ENCODE measurements at regions not wholly inside any gene's neighbourhood (a gene's known extent, or its start where the extent isn't known, plus 50 kb on each side); places are given as distances from the start of the nearest gene placed in this dataset.

DNA sequence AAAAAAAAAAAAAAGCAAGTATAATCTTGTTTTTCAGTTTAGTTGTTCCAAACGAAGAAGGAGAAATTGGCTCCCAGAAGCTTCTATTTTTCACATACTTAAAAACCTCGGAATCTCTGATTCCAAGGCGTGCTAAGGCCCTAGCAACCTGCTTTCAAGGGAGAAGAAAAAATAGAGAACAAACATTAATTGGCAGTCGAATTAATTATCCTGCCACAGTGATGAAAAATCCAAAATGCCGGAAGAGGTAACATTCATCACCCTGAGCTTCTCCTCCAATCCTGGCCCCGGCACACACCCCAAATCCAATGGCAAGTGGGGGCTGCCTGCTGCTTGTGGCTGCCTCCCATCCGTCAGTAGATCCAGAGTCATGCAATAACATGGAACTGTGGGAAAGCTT, 250.2 kb upstream of the CHAC2 start:
- no peak overlapping the region for H3K4me3 ChIP-seq (ENCODE audit: low read depth, low read length)
- no peak for TF ChIP-seq CTCF (IDR thresholded peaks at IDR 0.05; ENCODE audit: low read depth, low read length)

DNA sequence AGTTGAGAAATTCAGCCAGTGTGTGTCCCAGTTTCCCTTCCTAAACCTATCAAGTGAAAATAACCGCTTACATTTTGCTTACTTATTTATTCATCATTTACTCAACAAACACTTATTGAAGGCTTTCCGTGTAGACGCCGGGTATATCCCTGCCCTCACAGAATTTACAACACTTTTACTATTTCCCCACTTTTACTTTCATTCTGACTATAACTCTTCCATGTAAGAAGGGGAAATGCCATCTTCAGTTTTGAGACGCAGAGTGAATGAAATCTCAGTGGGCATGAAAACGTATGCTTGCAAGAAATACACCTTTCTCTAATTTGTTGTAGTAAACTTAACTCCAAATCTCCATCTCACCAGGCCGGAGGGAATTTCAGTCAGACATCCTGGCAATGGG, 251.0 kb upstream of the CHAC2 start:
- no peak overlapping the region for H3K4me3 ChIP-seq (ENCODE audit: low read depth, low read length)
- no peak for TF ChIP-seq CTCF (IDR thresholded peaks at IDR 0.05; ENCODE audit: low read depth, low read length)

- H3K4me3 ChIP-seq (ENCODE audit: low read depth, low read length) = no peak overlapping the region
- no peak for TF ChIP-seq CTCF (IDR thresholded peaks at IDR 0.05; ENCODE audit: low read depth, low read length)
Observed at GRCh38 chr2:53515435-53516332, 251.9 kb upstream of the CHAC2 start.

DNA sequence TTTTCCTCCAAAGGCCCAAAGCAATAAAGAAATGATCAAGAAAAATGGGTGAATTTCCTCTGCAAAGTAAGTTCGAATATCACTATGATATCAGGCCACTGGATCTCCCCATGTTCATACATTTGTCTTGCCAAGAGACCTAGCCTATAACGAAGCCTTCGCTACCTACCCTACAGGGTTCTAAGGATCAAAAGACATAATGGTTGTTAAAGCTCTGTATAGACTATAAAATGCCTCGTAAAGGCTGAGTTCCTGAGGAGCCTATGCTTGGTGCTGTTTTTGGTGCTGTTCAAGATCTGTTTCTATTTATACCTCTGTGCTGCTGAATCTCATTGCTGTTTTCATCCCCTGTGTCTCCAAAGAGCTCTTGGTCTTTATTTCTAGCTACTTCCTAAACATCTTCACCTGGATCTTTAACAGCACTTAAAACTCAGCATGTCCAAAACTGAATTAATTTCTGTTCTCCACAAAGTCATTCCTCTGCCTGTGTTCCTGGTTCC, 254.4 kb upstream of the CHAC2 start:
- TF ChIP-seq CTCF (IDR thresholded peaks at IDR 0.05; ENCODE audit: low read depth, low read length) = no peak
- no peak overlapping the region for H3K4me3 ChIP-seq (ENCODE audit: low read depth, low read length)

- no peak overlapping the region for H3K4me3 ChIP-seq (ENCODE audit: low read depth, low read length)
- no peak for TF ChIP-seq CTCF (IDR thresholded peaks at IDR 0.05; ENCODE audit: low read depth, low read length)
Observed at GRCh38 chr2:53512071-53512826, 255.4 kb upstream of the CHAC2 start.

DNA sequence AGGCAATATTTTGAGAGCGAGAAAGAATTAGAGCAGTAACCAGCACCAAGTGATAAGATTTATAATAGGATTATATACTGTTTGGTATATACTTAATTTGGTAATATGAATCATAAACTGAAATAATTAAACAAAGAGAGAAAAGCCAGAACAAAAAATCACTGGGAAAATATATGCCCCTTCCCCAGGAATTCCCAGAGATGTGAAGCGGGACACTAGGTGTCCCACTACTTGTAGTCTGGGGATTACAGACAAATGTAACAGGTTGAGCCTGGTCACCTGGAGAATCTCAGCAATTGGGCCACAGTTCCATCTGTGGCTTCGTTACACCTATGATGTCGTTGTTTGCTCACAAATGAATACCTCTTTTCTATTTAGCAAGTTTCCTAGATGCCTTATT, 256.1 kb upstream of the CHAC2 start:
- no peak for TF ChIP-seq CTCF (IDR thresholded peaks at IDR 0.05; ENCODE audit: low read depth, low read length)
- H3K4me3 ChIP-seq (ENCODE audit: low read depth, low read length) = no peak overlapping the region

DNA sequence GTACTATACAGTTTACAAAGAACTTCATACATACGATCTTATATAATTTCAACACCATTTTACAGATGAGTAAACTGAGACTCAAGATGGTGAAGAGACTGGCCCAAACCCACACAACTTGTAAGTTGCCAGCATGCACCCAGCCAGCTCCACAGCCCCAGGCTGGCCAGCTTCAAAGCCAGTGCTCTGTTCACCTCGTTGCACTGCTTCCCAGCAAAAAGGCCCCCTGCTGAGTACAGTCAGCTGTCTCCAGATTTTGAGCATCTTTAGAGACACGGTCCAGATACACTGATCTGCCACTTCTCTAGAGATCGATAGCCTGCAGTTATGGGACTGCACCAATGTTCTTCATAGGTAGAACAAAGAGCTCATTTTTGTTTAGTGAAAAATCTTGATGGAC, 257.2 kb upstream of the CHAC2 start:
- H3K4me3 ChIP-seq (ENCODE audit: low read depth, low read length) = no peak overlapping the region
- TF ChIP-seq CTCF (IDR thresholded peaks at IDR 0.05; ENCODE audit: low read depth, low read length) = no peak
